ENCODE measurements at regions not wholly inside any gene's neighbourhood (a gene's known extent, or its start where the extent isn't known, plus 50 kb on each side); places are given as distances from the start of the nearest gene placed in this dataset.

- DNase-seq (ENCODE audit: low read depth in 2 of 2) = no peak
These were observed 478.6 kb upstream of the ACVR2A start for GRCh38 chr2:147366279-147366678.

- no peak for DNase-seq (ENCODE audit: low read depth in 2 of 2)
These were observed 479.2 kb upstream of the ACVR2A start for GRCh38 chr2:147365622-147366021.

- DNase-seq (ENCODE audit: low read depth in 2 of 2) = no peak
These were observed 480.2 kb upstream of the ACVR2A start for GRCh38 chr2:147364597-147364996.

GRCh38 chr2:147363181-147363580 is 481.6 kb upstream of the ACVR2A start:
- no peak for DNase-seq (ENCODE audit: low read depth in 2 of 2)

- DNase-seq (ENCODE audit: low read depth in 2 of 2) = no peak
These were observed 486.5 kb upstream of the ACVR2A start for GRCh38 chr2:147358375-147358774.

- DNase-seq (ENCODE audit: low read depth in 2 of 2) = no peak
These were observed 488.7 kb upstream of the ACVR2A start for GRCh38 chr2:147356157-147356556.

DNA sequence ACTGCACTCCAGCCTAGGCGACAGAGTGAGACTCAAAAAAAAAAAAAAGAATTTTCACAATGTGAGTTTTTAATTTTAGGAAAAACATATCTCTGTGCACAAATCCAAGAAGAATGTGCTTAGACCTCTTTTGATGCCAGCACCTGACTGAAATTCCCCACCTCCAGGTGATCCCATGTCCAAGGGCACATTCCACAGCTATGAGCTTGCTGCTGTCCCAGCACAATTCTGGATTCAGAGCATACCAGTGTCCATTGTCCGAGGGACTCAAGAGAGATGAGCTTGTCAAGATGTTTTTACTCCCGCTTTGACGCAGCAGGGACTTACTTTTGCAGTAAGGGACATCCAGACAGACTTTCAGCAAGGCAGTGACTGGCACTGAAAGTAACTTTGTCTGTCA is 489.1 kb upstream of the ACVR2A start:
- DNase-seq (ENCODE audit: low read depth in 2 of 2) = no peak

GRCh38 chr2:147353072-147353381 is 491.8 kb upstream of the ACVR2A start:
- no peak for DNase-seq (ENCODE audit: low read depth in 2 of 2)

- no peak for DNase-seq (ENCODE audit: low read depth in 2 of 2)
These were observed 492.4 kb upstream of the ACVR2A start for GRCh38 chr2:147352264-147353071.

- no peak for DNase-seq (ENCODE audit: low read depth in 2 of 2)
These were observed 493.0 kb upstream of the ACVR2A start for GRCh38 chr2:147351784-147352183.

- DNase-seq (ENCODE audit: low read depth in 2 of 2) = no peak
These were observed 495.8 kb upstream of the ACVR2A start for GRCh38 chr2:147348931-147349555.

DNA sequence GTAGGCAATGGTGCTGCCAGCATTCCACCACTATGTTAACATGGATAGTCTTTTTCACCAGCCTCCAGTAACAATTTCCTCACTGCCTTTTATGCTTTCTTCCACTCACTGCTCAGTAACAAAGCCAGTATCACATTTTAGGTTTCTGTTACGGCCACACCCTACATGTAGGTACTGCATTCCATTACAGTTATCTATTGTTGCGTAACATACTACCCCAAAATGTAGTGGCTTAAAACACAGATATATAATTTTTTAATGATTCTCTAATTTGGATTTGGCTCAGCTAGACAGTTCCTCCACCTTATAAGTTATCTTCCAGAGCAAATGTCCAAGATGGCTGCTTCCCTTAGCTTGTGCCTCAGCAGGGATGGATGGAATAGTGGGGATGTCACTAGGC is 498.7 kb upstream of the ACVR2A start:
- no peak for DNase-seq (ENCODE audit: low read depth in 2 of 2)

DNA sequence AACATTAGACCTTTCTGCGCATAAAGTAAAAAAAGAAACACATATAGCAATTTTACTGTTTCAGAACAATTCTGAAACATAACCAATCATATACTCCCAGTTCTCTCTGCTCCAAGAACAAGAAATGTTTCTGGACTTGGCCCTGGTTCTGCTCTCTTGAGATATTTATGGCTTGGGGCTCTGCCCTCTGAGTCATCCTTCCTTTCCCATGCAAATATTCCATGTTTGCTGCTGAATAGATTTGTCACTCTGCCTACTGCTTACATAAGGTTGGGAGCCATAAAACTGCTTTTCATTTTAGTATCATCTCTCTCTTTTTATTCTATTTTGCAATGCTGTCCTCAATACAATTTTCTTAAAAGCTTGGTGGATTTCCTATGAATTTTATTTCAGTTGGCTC is 499.6 kb upstream of the ACVR2A start:
- DNase-seq (ENCODE audit: low read depth in 2 of 2) = no peak

GRCh38 chr2:147342329-147342728 is 502.5 kb upstream of the ACVR2A start:
- no peak for DNase-seq (ENCODE audit: low read depth in 2 of 2)

DNA sequence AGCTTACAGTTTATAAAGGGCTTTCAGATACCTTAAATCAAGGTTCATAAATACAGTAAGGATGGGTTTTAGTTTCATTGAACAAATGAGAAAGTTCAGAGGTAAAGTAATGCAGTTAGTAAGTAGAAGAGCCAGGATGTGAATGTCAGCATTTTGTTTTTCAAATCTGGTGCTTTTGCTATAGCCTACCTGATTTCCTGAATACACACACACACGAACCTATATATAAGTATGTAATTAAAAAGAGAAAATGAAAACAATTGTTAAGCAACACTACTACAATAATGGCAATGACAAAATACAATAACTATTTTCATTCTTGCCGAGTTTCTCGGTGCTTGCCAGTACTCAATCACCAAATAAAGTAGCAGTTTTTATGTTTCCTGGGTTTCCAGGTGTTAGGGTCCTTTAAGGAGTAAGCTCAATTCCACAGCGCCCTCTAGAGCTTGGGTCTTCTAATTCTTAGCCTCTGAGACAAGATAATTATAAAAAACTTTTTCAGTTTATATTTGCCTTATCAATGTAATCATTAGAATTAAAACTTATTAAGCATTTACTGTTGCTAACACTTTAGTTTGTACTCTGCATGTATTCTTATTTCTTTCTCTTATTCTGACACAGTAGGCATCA is 512.9 kb upstream of the ACVR2A start:
- DNase-seq (ENCODE audit: low read depth in 2 of 2) = peak in 1 of 2 donors; percentile 31

GRCh38 chr2:147330925-147331324 is 513.9 kb upstream of the ACVR2A start:
- no peak for DNase-seq (ENCODE audit: low read depth in 2 of 2)

DNA sequence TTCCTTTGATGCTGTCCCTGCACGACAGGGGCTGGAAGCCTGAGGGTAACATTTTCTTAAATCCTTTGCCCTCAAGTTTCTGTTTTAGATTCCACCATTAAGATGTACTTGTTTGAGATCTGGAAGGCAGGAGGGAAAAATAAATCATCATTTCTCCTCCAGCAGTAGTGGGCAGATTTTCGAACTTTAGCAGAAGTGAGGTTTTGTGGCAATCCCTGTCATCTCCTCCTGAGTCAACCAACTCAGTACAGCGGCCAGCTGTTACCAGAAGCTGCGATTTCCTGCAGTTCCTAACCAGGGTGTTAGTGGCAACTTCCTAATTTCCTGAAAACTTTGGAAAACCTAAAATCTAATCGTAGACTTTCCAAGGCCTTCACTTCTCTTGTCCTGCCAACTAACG is 517.2 kb upstream of the ACVR2A start:
- peak in 1 of 2 donors; percentile 0 for DNase-seq (ENCODE audit: low read depth in 2 of 2)

GRCh38 chr2:147325990-147326389 is 518.8 kb upstream of the ACVR2A start:
- no peak for DNase-seq (ENCODE audit: low read depth in 2 of 2)

- no peak for DNase-seq (ENCODE audit: low read depth in 2 of 2)
These were observed 524.7 kb upstream of the ACVR2A start for GRCh38 chr2:147320146-147320545.

DNA sequence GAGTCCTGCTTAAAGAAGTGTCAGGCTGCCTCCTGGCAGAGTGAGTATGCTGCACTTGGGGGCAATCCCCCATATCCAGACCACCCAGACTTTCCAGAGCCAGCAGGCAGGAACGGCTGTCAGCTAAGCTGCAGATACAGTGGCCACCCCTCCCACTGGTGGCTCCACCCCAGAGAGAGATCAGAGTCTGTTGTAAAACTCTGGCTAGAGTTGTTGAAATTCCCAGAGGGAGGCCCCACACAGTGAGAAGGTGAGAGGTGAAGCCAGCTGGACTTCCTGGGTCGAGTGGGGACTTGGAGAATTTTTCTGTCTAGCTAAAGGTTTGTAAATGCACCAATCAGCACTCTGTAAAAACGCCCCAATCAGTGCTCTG is 533.8 kb upstream of the ACVR2A start:
- DNase-seq (ENCODE audit: low read depth in 2 of 2) = no peak

- DNase-seq (ENCODE audit: low read depth in 2 of 2) = no peak
These were observed 534.3 kb upstream of the ACVR2A start for GRCh38 chr2:147310335-147311057.

DNA sequence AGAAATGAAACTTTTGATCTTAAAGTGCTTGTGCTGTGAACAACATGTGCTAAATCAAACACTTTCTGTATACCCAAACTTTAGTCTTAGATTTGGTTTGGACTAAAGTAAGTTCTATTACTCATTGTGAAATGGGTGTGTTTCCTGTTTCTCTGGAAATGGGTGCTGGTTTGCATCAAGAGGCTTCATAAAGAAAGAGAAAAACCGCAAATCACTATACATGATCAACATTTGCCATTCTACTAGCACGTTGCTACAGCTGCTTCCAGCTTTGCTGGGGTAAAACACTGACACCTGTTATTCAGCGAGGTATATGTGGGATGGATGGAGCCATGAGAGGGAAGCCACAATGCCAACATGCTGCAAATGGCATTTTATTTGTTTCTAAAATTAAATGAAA is 547.0 kb upstream of the ACVR2A start:
- no peak for DNase-seq (ENCODE audit: low read depth in 2 of 2)

Data from stimulated activated CD8-positive, alpha-beta memory T cell treated with anti-CD3 and anti-CD28 coated beads, Interleukin-2, amount 100 ng/mL, for 1 hour (primary cell).